GM18520 (cell line): ENCODE measurements at regions not wholly inside any gene's neighbourhood (a gene's known extent, or its start where the extent isn't known, plus 50 kb on each side); places are given as distances from the start of the nearest gene placed in this dataset.
"Not testable (repeated sequence)": the region's sequence is repeated elsewhere in the genome, so short reads cannot be mapped to it uniquely, and the experiment has no call there.

Experiments used
- ATAC-seq: cut with Tn5 transposase; IDR thresholded peaks from one replicate; pipeline ENCODE4 v1.9.1; 2021; ENCODE audit not compliant: unreplicated experiment

DNA sequence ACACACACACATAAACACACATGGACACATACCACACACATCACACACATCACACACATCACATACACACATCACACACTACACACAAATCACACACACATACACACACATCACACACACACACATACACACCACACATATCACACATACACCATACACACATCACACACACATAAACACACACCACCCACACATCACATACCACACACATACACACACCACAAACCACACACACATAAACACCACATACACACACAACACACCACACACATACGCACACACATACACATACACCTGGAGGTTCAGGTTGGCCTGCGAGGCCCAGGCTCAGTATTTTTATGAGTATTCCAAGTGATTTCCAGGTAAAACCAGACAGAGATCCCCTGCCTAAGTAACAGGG, 279.5 kb downstream of the FOXL1 start:
- no peak for ATAC-seq

DNA sequence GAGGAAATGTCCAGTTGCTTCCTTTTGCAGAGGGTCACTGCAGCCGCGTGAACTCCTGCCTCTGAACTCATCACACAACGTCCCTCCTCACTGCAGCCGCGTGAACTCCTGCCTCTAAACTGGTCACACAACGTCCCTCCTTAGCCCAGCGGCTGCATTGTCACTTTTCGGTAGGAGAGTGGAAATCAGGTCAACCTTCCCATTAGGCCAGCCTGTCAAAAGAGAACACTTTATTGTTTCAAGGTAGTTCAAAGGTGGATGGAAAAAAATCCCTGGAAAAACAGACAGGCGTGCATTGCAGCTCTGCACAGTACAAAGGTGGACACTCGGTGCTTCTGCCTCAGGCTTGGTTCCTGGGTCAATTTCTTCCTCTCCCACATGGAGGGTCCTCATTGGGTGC, 280.2 kb downstream of the FOXL1 start:
- ATAC-seq: no peak

DNA sequence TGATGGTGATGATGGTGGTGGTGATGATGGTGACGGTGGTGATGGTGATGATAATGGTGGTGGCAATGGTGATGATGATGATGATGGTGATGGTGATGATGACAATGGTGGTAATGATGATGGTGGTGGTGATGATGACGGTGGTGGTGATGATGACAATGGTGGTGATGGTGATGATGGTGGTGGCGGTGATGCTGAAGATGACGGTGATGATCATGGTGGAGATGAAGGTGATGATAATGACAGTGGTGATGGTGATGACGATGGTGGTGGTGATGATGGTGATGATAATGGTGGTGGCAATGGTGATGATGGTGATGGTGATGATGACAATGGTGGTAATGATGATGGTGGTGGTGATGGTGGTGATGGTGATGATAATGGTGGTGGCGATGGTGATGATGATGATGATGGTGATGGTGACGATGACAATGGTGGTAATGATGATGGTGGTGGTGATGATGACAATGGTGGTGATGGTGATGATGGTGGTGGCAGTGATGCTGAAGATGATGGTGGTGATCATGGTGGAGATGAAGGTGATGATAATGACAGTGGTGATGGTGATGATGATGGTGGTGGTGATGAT, 283.0 kb downstream of the FOXL1 start:
- ATAC-seq: not testable (repeated sequence)

DNA sequence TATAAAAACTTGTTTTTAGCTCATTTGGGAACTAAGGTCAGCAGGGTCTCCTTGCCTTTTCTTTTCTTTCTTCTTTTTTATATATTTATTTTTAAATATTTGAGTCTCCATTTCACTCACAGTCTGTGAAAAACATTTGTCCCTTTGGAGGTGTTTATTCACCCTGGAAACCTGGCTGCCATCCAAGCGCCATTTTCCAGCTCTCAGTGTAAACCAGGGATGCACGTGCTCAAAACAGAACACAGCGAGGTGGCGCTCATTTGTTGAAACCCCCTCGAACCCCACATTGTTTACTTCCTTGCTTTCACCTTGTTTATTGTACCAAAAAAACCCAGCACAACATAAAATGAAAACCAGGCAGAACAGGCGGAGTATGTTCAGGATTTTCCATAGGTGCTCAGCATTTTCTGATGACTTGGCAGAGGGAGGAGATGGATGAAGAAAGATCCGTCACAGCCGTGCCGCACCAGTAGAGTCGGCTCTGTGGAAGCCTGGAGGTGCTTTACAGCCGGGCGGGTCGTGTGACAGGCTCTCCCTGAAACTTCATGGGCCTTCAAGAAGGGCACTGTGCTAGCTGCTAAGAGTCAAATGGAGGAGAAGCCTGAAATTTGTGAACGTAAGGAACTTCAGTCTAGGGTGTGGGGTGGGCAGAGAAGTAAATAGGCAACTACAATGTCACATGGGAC, 284.4 kb downstream of the FOXL1 start:
- ATAC-seq: no peak

DNA sequence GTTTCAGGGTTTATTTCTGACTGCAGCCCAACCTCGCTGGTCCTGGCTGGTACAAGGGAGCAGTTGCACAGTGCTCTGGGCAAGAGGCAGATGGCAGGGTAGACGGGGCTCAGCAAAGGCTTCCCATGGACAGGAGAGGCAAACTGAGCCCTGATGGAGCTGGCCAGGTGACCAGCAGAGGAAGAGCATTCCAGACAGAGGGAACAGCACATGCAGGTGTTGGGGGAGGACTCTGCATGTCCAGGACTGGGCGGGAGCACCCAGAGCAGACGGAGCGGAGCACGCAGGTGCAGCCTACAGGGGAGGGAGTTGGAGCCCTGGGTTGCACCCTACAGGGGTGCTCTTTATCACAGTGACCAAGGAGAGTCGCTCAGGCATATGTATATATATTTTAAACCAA, 285.3 kb downstream of the FOXL1 start:
- no peak for ATAC-seq

DNA sequence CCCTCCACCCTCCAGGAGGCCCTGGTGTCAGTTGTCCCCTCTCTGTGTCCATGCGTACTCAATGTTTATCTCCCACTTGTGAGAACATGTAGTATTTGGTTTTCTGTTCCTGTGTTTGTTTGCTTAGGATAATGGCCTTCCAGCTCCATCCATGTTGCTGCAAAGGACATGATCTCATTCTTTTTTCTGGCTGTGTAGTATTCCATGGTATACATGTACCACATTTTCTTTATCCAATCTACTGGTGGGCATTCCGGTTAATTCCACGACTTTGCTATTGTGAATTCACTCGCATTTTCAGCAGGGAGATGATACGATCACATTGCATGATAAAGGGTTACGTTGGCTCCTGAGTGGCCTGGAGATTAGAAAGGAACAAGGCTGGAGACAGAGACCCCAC, 286.2 kb downstream of the FOXL1 start:
- no peak for ATAC-seq

DNA sequence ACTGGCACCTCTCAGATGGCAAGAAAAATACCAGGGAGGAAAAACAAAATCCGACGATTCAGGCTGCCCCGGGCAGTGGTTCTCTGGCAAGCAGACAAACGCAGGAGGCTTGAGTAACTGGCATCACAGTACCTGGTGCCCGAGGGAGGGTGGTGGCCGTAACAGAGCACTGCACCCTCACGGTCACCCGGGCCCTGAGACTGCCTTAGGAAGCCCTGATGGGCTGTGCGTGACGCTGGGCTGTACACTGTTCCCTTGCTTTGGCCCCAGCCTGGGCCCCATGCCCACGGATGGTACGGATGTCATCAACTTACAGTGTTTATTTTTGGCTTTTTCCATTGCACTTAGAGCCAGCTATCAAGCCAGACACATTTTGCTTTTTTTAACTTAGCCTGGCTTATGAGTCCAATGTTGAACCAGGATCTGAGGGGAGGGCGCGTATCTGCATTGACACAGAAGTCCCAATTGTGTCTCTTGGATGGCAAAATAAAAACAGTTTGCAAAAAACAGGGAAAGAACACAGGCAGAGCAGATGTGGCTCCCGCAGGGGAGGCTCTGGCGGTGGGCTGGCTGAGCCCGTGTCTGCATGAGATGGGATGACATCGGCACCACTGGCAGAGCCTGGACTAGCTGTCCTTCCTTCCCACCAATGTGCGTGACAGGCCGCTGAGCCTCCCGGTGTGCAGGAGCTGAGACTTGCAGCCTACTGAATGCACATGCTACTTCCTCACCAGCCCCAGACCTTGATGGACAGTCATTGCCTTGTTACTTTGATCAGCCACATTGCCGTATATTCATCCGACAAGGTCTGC, 287.7 kb downstream of the FOXL1 start:
- no peak for ATAC-seq

DNA sequence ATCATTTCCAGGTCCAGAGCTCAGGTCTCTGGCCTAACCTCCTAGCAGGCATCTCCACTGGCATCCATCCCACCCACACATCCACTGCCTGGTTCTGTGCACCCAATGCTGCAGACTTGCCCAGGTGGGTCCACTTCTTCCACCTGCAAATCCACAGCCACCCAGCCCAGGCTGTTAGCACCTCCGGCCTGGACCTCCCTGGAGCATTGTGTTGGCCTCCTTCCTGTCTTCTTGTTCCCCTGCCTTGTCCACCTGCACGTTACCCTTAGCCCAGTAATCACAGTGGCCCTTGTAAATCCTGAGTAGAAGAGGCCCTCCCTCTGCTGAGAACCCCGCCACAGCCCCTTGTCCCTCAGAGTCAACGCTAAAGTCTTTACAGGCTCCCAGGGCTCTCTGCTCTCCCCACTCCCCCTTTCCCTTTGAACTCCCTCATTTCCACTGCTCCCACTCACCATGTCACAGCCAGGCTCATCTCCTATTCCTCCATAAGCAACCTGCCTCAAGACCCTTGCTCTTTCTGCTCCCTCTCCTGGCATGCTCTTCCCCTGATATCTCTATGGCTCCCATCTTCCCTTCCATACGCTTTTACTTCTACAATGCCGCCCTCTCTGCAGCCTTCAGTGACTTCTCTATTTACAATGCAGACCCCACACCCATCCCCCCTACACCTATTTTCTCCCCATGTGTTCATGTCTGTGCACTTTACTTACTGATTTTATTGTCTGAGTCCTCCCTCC, 288.8 kb downstream of the FOXL1 start:
- ATAC-seq: no peak

DNA sequence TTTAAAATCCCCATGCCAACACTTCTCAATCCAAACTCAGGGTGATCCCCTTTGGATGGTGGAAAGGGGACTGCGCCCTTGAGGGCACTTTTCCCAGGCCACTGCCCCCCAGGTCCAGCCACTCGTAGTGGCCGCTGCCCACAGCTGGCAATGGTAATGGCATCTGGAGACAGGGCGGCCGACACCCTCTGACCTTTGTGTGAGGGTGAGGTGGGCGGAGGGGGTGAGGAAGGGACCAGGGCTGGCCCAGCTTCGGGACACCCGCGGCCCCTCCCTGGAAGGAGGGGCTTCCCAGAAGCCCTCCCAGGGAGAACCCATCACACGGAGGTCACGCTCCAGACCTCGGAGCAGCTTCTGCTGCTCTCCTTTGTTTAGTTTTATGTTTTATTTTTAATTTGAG, 289.7 kb downstream of the FOXL1 start:
- no peak for ATAC-seq

DNA sequence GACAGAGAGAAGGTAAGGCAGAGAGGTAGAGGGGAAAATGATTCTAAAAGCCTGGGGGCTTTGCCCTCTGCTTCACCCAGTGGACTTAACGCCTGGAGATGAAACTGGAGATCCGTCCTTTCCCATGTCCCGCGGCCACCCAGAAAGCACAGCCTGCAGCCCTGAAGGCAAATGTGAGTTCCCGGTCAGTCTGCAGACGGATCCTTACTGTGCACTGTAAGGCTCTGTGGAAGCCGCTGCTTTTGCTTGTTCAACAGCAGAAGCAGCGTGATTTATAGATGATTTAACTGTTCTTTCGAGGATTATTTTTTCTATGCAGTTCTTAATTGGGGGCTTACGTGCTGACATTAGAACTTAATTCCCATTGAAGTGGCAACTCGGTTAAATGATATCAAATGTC, 290.4 kb downstream of the FOXL1 start:
- ATAC-seq: no peak

DNA sequence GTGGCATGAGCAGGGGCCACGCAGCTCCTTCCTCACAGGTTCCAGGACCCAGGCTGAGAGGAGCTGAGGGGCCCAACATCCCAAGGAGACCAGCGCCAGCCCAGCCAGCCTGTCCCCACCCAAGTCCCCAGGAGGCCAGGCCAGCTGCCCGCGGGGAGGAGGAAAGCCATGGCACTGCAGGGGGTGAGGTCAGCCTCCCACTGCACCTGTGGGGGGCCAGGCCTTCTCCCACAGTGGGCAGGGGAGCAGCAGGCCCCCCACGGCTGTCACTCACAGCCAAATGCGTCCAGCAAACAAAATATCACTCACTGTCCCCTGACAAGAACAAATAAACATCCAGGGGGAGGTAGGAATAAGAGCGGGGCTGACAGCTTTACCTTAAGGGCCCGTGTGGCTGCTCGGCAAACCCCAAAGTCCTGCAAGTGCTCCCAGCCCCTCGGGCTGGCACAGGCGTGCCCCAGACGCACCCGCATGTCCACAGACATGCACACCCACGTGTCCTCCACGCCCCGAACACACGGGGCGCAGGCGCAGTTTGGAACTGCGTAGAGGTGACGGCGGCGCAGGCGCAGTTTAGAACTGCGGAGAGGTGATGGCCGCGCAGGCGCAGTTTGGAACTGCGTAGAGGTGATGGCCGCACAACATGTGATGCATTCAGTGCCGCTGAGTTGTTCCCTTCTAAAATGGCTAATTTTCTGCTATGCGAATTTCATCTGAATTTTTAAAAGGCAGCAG, 291.1 kb downstream of the FOXL1 start:
- ATAC-seq: no peak

DNA sequence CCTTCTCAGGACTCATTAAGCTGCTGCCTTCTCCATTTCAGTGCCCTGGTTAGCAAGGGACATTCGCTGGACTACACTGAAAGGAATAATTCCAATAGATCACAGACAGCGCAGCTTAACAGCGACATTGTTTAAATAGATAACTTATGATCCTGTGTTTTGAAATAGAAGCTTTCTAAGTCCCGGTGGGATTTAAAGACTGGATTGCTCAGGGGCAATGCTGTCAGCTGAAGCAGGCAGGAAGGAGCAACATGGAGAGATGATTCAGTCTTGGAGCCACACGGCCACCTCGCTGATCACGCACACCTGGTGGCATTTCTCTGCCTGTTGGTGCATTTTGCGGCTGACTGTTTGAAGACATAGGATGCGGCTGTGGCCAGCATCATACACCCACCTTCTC, 292.0 kb downstream of the FOXL1 start:
- ATAC-seq: no peak

DNA sequence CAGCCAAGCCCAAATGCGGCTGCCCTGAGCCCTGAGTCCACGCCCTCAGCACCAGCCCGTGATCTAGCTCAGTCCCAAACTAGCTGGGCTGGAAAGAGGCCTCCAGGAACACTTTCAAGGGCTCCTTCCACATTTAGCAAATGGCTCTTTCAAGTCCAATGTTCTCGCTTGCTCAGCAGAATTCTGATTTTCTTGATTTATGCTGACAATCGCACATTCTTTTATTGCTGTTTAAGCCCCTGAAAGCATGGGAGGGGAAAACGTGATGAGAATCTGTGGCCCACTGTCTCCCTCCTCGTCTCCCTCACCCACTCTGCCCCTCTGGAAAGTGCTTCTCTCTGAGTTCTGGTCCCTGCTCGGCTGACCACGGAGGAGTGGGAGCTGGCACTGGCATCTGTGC, 293.8 kb downstream of the FOXL1 start:
- ATAC-seq: no peak

DNA sequence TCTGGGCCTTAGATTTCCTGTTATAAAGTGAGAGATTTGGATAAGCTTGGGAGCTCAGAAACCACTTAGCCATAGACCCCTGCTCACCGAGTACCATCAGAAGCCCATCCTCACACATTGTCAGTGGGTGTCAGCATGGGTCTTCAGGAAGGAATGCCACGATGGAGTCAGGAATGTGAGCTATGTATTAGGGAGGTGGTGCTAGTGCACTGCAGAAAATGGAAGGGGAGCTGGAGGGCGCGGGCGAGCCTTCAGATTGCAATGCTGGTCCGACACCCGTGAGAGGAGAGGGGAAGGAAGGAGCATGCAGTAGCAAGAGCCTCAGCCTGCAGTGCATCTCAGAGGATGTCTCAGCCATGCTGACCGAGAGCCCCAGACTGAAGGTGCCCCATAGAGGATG, 294.5 kb downstream of the FOXL1 start:
- ATAC-seq: no peak

DNA sequence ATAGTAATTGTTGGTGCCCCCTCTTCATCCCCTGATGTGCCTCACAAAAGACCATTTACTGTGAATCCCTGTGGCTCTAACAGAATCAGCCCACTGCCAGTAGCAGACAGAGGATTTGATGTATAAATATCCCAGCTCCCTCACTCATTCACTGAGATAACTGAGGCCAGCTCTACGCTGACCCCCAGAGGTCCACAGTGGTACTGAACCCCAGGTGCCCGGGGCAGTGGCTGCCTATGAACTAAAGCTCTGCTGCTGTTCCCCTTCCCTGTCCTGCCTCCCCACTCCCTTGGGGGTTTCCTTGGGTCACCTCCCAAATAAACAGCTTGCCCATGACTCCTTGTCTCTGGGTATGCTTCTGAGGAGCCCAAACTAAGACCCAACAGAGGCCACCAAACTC, 295.8 kb downstream of the FOXL1 start:
- no peak for ATAC-seq

DNA sequence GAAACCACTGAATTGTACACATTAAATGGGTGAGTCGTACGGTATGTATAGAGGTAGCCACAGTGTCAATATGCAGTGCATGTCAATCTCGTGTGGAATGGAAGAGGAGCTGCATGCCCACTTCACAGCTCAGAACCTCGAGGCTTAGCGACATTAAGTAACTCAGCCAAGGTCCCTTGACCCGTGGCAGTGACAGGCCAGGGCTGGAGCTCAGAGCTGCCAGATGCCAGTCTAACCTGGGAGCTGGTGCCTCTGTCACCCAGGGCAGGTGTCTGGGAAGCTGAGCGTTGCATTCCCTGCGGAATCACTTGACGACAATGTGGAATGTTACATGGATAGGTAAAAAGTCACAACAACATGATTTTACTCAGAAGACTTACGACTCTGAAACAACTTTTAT, 298.1 kb downstream of the FOXL1 start:
- ATAC-seq: no peak

DNA sequence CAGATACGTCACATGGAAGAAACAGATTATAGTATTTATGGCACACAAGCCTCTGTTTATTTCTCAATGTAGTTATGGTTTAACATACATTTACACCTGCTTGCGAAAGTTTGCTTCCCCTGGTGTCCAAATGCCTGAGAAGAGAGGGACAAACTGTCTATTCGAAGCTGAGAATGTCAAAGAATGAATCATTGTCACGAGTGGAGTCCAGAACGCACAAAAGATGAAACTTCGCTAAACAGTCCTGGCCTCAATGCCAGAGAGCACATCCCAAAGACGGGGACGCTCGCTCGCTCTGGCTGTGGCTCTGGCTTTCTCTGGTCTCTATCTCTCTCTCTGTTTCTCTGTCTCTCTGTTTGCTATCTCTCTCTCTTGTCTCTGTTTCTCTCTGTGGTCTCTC, 298.8 kb downstream of the FOXL1 start:
- ATAC-seq: no peak

DNA sequence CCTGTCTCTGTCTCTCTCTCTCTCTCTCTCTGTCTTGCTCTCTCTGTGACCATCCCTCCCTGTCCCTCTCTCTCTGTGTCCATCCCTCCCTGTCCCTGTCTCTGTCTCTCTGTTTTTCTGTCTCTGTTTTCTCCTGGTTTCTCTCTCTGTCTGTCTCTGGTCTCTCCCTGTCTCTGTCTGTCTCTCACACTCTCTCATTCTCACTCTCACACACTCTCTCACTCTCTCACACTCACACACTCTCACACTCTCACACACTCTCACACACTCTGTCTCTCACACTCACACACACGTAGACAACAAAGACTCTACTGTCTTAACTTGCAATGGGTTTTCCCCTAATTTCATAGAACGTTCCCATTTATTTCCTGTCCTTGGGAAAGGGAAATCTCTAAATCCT, 299.5 kb downstream of the FOXL1 start:
- no peak for ATAC-seq

DNA sequence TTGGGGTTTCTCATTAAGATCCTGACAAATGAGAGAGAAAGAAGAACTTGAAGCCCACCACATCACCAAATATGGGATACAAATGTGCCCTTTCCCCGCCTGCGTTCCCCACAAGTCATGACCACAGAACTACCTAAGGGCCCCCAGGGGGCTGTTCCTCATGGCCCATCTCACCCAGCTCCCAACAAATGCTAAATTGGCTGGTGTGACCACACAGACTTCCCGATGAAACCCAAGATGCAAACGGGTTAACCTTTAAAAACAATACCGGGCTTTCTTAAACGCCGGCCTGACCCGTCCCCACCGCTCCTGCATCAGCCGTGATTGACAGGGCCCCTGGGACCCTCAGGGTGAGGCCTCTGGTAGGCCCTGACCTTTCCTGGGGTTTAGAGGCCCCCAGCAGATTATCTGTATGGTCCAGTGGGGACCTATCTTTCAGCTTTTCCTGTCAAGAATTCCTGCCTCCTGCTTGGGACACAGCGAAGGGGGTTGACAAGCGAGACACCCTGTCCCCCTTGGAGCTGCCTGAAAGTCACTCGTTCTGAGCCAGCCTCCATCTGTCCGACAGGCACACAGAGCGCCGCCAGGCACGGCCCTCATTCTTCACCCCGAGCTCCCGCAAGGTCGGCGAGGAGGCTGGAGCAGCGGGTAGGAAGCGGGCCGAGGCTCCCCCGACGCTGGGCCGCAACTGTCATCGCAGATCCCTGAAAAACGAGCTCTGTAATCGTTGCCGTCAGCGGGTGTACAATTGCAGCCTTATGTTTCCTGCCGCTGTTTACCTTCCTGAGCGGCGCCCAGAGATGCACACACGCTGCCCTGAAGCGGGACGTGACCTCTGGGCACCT, 300.1 kb downstream of the FOXL1 start:
- ATAC-seq: no peak

DNA sequence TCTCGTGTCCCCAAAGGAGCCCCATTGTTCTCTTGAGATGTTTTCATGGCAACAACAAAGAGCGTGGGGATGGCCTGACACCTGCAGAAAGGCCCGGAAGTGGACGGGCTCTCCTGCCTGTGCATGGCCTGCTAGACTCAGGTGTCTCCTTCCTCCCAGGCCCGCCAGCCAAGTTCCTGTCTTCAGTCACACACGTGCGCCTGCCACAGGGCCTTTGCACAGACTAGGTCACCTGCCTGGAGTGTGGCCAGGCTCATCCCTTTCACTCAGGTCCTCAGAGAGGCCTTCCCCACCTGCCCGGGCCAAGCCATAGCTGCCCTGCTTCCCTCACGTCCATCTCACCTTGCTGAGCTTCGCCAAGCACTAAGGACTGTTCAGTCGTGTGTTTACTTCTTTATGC, 300.9 kb downstream of the FOXL1 start:
- no peak for ATAC-seq
